H9 (cell line): ENCODE measurements at regions not wholly inside any gene's neighbourhood (a gene's known extent, or its start where the extent isn't known, plus 50 kb on each side); places are given as distances from the start of the nearest gene placed in this dataset.

Source experiments
- DNase-seq: peaks from one replicate; pipeline ENCODE4 v3.0.0-alpha.2; 2017
- H2AFZ ChIP-seq: one replicate; pipeline ENCODE4 v1.6.1; 2013; ENCODE audit warnings: mild to moderate bottlenecking, low read length, control low read depth, moderate library complexity
- H2AK5ac ChIP-seq: 2 replicates; pipeline ENCODE4 v1.6.1; 2013; ENCODE audit warnings: low read length, control low read depth, mixed read lengths; ENCODE audit not compliant: insufficient read length
- H2BK120ac ChIP-seq: one replicate; pipeline ENCODE4 v1.6.1; 2013; ENCODE audit warnings: low read depth, mild to moderate bottlenecking, low read length, control low read depth, inconsistent platforms; ENCODE audit not compliant: poor library complexity, severe bottlenecking
- H2BK12ac ChIP-seq: 2 replicates; pipeline ENCODE4 v1.6.1; 2013; ENCODE audit warnings: low read length, control low read depth, mixed read lengths, low read depth; ENCODE audit not compliant: insufficient read length
- H2BK15ac ChIP-seq: 2 replicates; pipeline ENCODE4 v1.6.1; 2013; ENCODE audit warnings: low read depth, low read length, control low read depth
- H2BK20ac ChIP-seq: one replicate; pipeline ENCODE4 v1.6.1; 2013; ENCODE audit warnings: low read depth, mild to moderate bottlenecking, low read length, control low read depth, inconsistent platforms; ENCODE audit not compliant: poor library complexity, severe bottlenecking
- H2BK5ac ChIP-seq: 2 replicates; pipeline ENCODE4 v1.6.1; 2013; ENCODE audit warnings: low read length, control low read depth, mixed read lengths; ENCODE audit not compliant: insufficient read length
- H3K14ac ChIP-seq: 2 replicates; pipeline ENCODE4 v1.6.1; 2013; ENCODE audit warnings: low read length, control low read depth; ENCODE audit not compliant: insufficient read depth
- H3K18ac ChIP-seq: 2 replicates; pipeline ENCODE4 v1.6.1; 2013; ENCODE audit warnings: low read depth, mild to moderate bottlenecking, mixed read lengths, low read length, control low read depth; ENCODE audit not compliant: insufficient read length
- H3K23ac ChIP-seq: 2 replicates; pipeline ENCODE4 v1.6.1; 2013; ENCODE audit warnings: low read length, control low read depth, mixed read lengths, low read depth; ENCODE audit not compliant: insufficient read length
- H3K23me2 ChIP-seq: 2 replicates; pipeline ENCODE4 v1.6.1; 2013; ENCODE audit warnings: low read depth, mild to moderate bottlenecking, mixed read lengths, low read length, control low read depth; ENCODE audit not compliant: insufficient read length, poor library complexity, severe bottlenecking
- H3K27ac ChIP-seq: 2 replicates; pipeline ENCODE4 v1.5.1; 2013; ENCODE audit warnings: low read length, control low read depth, mixed read lengths, low read depth; ENCODE audit not compliant: insufficient read length
- H3K27me3 ChIP-seq: 2 replicates; pipeline ENCODE4 v1.6.1; 2013; ENCODE audit warnings: low read length, control low read depth, inconsistent platforms; ENCODE audit not compliant: insufficient read depth
- H3K4ac ChIP-seq: 2 replicates; pipeline ENCODE4 v1.6.1; 2013; ENCODE audit warnings: low read depth, mild to moderate bottlenecking, control low read depth, inconsistent platforms, low read length, moderate library complexity
- H3K4me1 ChIP-seq: 2 replicates; pipeline ENCODE4 v1.6.1; 2013; ENCODE audit warnings: low read length, control low read depth, inconsistent platforms; ENCODE audit not compliant: insufficient read depth
- H3K4me2 ChIP-seq: 2 replicates; pipeline ENCODE4 v1.6.1; 2013; ENCODE audit warnings: low read length, control low read depth, mixed read lengths; ENCODE audit not compliant: insufficient read length, insufficient read depth
- H3K56ac ChIP-seq: 2 replicates; pipeline ENCODE4 v1.6.1; 2013; ENCODE audit warnings: low read depth, mild to moderate bottlenecking, mixed read lengths, low read length, control low read depth; ENCODE audit not compliant: insufficient read length
- H3K79me1 ChIP-seq: 2 replicates; pipeline ENCODE4 v1.6.1; 2013; ENCODE audit warnings: low read depth, mild to moderate bottlenecking, moderate library complexity, low read length, control low read depth, inconsistent platforms; ENCODE audit not compliant: insufficient read depth, poor library complexity, severe bottlenecking
- H3K79me2 ChIP-seq: 2 replicates; pipeline ENCODE4 v1.6.1; 2013; ENCODE audit warnings: low read length, control low read depth, inconsistent platforms; ENCODE audit not compliant: insufficient read depth
- H3K9ac ChIP-seq: 2 replicates; pipeline ENCODE4 v1.6.1; 2013; ENCODE audit warnings: low read length, control low read depth, mixed read lengths; ENCODE audit not compliant: insufficient read length; ENCODE audit errors: extremely low read depth
- H3K9me3 ChIP-seq: one replicate; pipeline ENCODE4 v1.6.1; 2013; ENCODE audit warnings: low read depth, low read length, inconsistent platforms; ENCODE audit not compliant: control insufficient read depth
- H3T11ph ChIP-seq: one replicate; pipeline ENCODE4 v1.6.1; 2013; ENCODE audit warnings: mild to moderate bottlenecking, low read length, control low read depth, inconsistent platforms
- H4K20me1 ChIP-seq: one replicate; pipeline ENCODE4 v1.6.1; 2013; ENCODE audit not compliant: control insufficient read depth, insufficient read length, insufficient read depth
- H4K5ac ChIP-seq: 2 replicates; pipeline ENCODE4 v1.6.1; 2013; ENCODE audit warnings: low read depth, mild to moderate bottlenecking, mixed read lengths, low read length, control low read depth; ENCODE audit not compliant: insufficient read length
- H4K8ac ChIP-seq: replicated peaks from 2 replicates; pipeline ENCODE4 v1.6.1; 2013; ENCODE audit warnings: low read length, control low read depth, mixed read lengths, low read depth; ENCODE audit not compliant: insufficient read length
- H4K91ac ChIP-seq: 2 replicates; pipeline ENCODE4 v1.6.1; 2013; ENCODE audit warnings: low read depth, mild to moderate bottlenecking, moderate library complexity, mixed read lengths, low read length, control low read depth; ENCODE audit not compliant: insufficient read length
- H3K27ac Mint-ChIP-seq, 3 experiments: 2 replicates in 2 of 3; 3 replicates in 1 of 3; pipeline ENCODE4 v1.8.0; 2020 to 2021; ENCODE audit warnings: mixed read lengths in 3 of 3, mild to moderate bottlenecking in 1 of 3, moderate library complexity in 1 of 3
- H3K27me3 Mint-ChIP-seq: 2 replicates; pipeline ENCODE4 v1.8.0; 2021; ENCODE audit warnings: low read depth, mild to moderate bottlenecking, moderate library complexity, mixed read lengths
- H3K36me3 Mint-ChIP-seq, 3 experiments: 2 replicates in 2 of 3; 3 replicates in 1 of 3; pipeline ENCODE4 v1.8.0; 2020 to 2021; ENCODE audit warnings: low read depth in 3 of 3, mixed read lengths in 3 of 3; ENCODE audit not compliant: insufficient read depth in 1 of 3
- H3K4me1 Mint-ChIP-seq, 2 experiments: 2 replicates each; pipeline ENCODE4 v1.8.0; 2020; ENCODE audit warnings: mixed read lengths in 2 of 2
- H3K4me3 Mint-ChIP-seq, 2 experiments: 2 replicates in 1 of 2; 3 replicates in 1 of 2; pipeline ENCODE4 v1.8.0; 2020 to 2021; ENCODE audit warnings: mild to moderate bottlenecking in 2 of 2, mixed read lengths in 2 of 2, moderate library complexity in 1 of 2
- H3K9me3 Mint-ChIP-seq, 2 experiments: 2 replicates in 1 of 2; 3 replicates in 1 of 2; pipeline ENCODE4 v1.8.0; 2020; ENCODE audit warnings: mild to moderate bottlenecking in 2 of 2, mixed read lengths in 2 of 2, moderate library complexity in 1 of 2
- CTCF ChIP-seq: fragments of 200-600 bp; sonication (generic); conservative IDR thresholded peaks from 3 replicates; pipeline ENCODE4 v1.8.0; 2021; ENCODE audit warnings: antibody characterized with exemption, mild to moderate bottlenecking
- WGBS: extraction: QIAGEN DNeasy Blood & Tissue Kit; methylation state at CpG from one replicate; pipeline ENCODE4 v1.1.7; 2013; ENCODE audit warnings: missing lambda C conversion rate, low lambda C conversion rate, mixed read lengths; ENCODE audit not compliant: insufficient read length; ENCODE audit errors: extremely low coverage; 5-methylcytosine and 5-hydroxymethylcytosine counted together

- Histone ChIP-seq H4K5ac (no peak overlapping the region), H3K79me1 (no peaks in the 10 kb centered on the region)
- no peaks in the 10 kb centered on the region for H3K36me3 Mint-ChIP-seq
Measured at GRCh38 chr4:52367282-52367830, 291.7 kb downstream of the USP46 start.

More at GRCh38 chr4:52367282-52367830, 291.7 kb downstream of the USP46 start:
- H3K4me1 Mint-ChIP-seq = peaks cover 18 to 20% of the 10 kb centered on the region in 2 experiments
- H3K23me2 ChIP-seq = no peaks in the 10 kb centered on the region
- no peak overlapping the region for H3K9ac ChIP-seq
- H2BK12ac ChIP-seq = no peak overlapping the region
- H2BK15ac ChIP-seq = no peak overlapping the region
- no peak overlapping the region for H3K27ac Mint-ChIP-seq
- H3K23ac ChIP-seq = no peak overlapping the region
- no peak for DNase-seq
- H3T11ph ChIP-seq = no peak overlapping the region
- no peak overlapping the region for H2AK5ac ChIP-seq
- H3K4me2 ChIP-seq = no peak overlapping the region
- H4K20me1 ChIP-seq = no peaks in the 10 kb centered on the region
- no peak overlapping the region for H3K14ac ChIP-seq
- WGBS = no CpG with 5 or more reads among the region's 2 CpGs
- TF ChIP-seq CTCF = no peak
- H3K9me3 ChIP-seq = no peaks in the 10 kb centered on the region
- H3K27ac ChIP-seq = no peak overlapping the region
- no peaks in the 10 kb centered on the region for H3K9me3 Mint-ChIP-seq
- no peak overlapping the region for H4K8ac ChIP-seq
- H3K27me3 Mint-ChIP-seq = no peaks in the 10 kb centered on the region
- no peak overlapping the region for H3K18ac ChIP-seq
- no peaks in the 10 kb centered on the region; the same call in 1 of the 2 replicates for H3K4me1 ChIP-seq
- H2BK5ac ChIP-seq = no peak overlapping the region
- H2BK20ac ChIP-seq = no peak overlapping the region
- H3K56ac ChIP-seq = no peak overlapping the region
- no peak overlapping the region for H3K4ac ChIP-seq
- H4K91ac ChIP-seq = no peak overlapping the region
- no peak overlapping the region for H2AFZ ChIP-seq
- no peak overlapping the region for H3K4me3 Mint-ChIP-seq
- no peaks in the 10 kb centered on the region for H3K27me3 ChIP-seq
- H2BK120ac ChIP-seq = no peak overlapping the region
- H3K79me2 ChIP-seq = no peaks in the 10 kb centered on the region
